Fibroblast of lung (primary cell): ENCODE measurements at regions not wholly inside any gene's neighbourhood (a gene's known extent, or its start where the extent isn't known, plus 50 kb on each side); places are given as distances from the start of the nearest gene placed in this dataset.

Experiments
- DNase-seq, 2 donors: peaks; one replicate each; pipeline versions ENCODE4 v3.0.0 to v3.0.0-alpha.2; 2010; ENCODE audit warnings: low read depth in 2 of 2
- H2AFZ ChIP-seq: 2 replicates; pipeline ENCODE4 v1.5.1; 2012; ENCODE audit warnings: low read length, control low read depth, inconsistent platforms
- H3K27ac ChIP-seq: 2 replicates; pipeline ENCODE4 v1.5.1; 2011; ENCODE audit warnings: low read length, control low read depth; ENCODE audit not compliant: insufficient read depth
- H3K27me3 ChIP-seq: 2 replicates; pipeline ENCODE4 v1.5.1; 2011; ENCODE audit warnings: mild to moderate bottlenecking, low read length; ENCODE audit not compliant: control insufficient read depth, insufficient read depth
- H3K36me3 ChIP-seq: 2 replicates; pipeline ENCODE4 v1.5.1; 2011; ENCODE audit warnings: low read length; ENCODE audit not compliant: control insufficient read depth, insufficient read depth
- H3K4me1 ChIP-seq: 2 replicates; pipeline ENCODE4 v1.5.1; 2011; ENCODE audit warnings: low read length; ENCODE audit not compliant: control insufficient read depth, insufficient read depth; ENCODE audit errors: extremely low read depth
- H3K4me2 ChIP-seq: 2 replicates; pipeline ENCODE4 v1.5.1; 2011; ENCODE audit warnings: low read length, control low read depth; ENCODE audit not compliant: insufficient read depth; ENCODE audit errors: extremely low read depth
- H3K4me3 ChIP-seq, 4 experiments: fragments of 200-600 bp in 1 of 4; sonication (generic) in 1 of 4; replicated peaks in 1 of 4; 2 replicates each; pipeline ENCODE4 v1.5.1; 2011 to 2016; ENCODE audit warnings: low read length in 4 of 4, low read depth in 3 of 4, mild to moderate bottlenecking in 3 of 4, control low read depth in 2 of 4, inconsistent platforms in 1 of 4, mixed read lengths in 1 of 4; ENCODE audit not compliant: insufficient read depth in 1 of 4; ENCODE audit errors: control extremely low read depth in 1 of 4
- H3K79me2 ChIP-seq: 2 replicates; pipeline ENCODE4 v1.5.1; 2012; ENCODE audit warnings: mild to moderate bottlenecking, low read length, inconsistent platforms; ENCODE audit not compliant: control insufficient read depth, insufficient read depth
- H3K9ac ChIP-seq: 2 replicates; pipeline ENCODE4 v1.5.1; 2011; ENCODE audit warnings: mild to moderate bottlenecking, low read length, control low read depth; ENCODE audit not compliant: insufficient read depth
- H3K9me3 ChIP-seq: 2 replicates; pipeline ENCODE4 v1.5.1; 2012; ENCODE audit warnings: low read depth, low read length; ENCODE audit not compliant: control insufficient read depth, insufficient read depth
- H4K20me1 ChIP-seq: 2 replicates; pipeline ENCODE4 v1.5.1; 2011; ENCODE audit warnings: low read length; ENCODE audit not compliant: control insufficient read depth, insufficient read depth; ENCODE audit errors: extremely low read depth
- CTCF ChIP-seq, 2 donors: IDR thresholded peaks in 1 of 2; conservative IDR thresholded peaks in 1 of 2; 1 replicate in 1 of 2; 2 replicates in 1 of 2; pipeline ENCODE4 v1.5.1; 2011 to 2012; ENCODE audit warnings: low read length in 2 of 2, control low read depth in 1 of 2, inconsistent platforms in 1 of 2, low read depth in 1 of 2, mild to moderate bottlenecking in 1 of 2
- EZH2 ChIP-seq: IDR thresholded peaks from 2 replicates; pipeline ENCODE4 v1.5.1; 2012; ENCODE audit warnings: low read length, control low read depth, mild to moderate bottlenecking; ENCODE audit errors: missing control alignments

- H3K79me2 ChIP-seq, result no peaks in the 10 kb centered on the region
- no peak overlapping the region for H3K4me2 ChIP-seq
- H3K36me3 ChIP-seq, result no peaks in the 10 kb centered on the region
- H3K27ac ChIP-seq, result no peak overlapping the region
- no peaks in the 10 kb centered on the region for H3K9me3 ChIP-seq
- DNase-seq, result no peak
- H3K9ac ChIP-seq, result no peak overlapping the region
- TF ChIP-seq CTCF (conservative IDR thresholded peaks at IDR 0.05 in 1 of 2, IDR thresholded peaks at IDR 0.05 in 1 of 2; ENCODE audit: low read depth in 1 of 2, low read length in 2 of 2) (no peak), EZH2 (no peak)
- no peaks in the 10 kb centered on the region for H3K27me3 ChIP-seq
- H4K20me1 ChIP-seq, result no peaks in the 10 kb centered on the region
- H3K4me1 ChIP-seq, result no peaks in the 10 kb centered on the region
- H3K4me3 ChIP-seq, result no peak overlapping the region
- no peak overlapping the region for H2AFZ ChIP-seq
Observed at GRCh38 chr2:184369307-184369706, 229.0 kb upstream of the ZNF804A start.

DNA sequence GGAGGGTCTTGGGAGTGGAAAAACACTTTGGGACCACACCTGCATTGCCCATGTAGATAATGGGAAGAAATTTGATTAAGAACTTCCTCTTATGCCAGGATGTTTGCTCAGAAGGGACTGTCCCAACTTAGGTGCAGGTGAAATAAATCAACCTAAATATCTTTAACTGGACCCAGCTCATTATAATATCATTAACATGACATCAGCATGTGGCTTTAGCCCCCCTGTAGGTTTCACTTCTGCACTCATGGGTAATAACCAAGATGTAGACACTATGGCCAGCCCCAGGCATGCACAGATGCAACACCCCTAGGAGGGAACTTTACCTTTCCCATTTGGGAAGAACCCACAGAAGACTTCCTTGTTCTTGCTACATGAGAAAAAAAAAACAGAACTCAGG, 227.4 kb upstream of the ZNF804A start:
- no peak overlapping the region for H3K4me3 ChIP-seq
- H2AFZ ChIP-seq, result no peak overlapping the region
- no peaks in the 10 kb centered on the region for H3K36me3 ChIP-seq
- no peaks in the 10 kb centered on the region for H3K9me3 ChIP-seq
- DNase-seq, result no peak
- no peaks in the 10 kb centered on the region for H3K79me2 ChIP-seq
- H3K27ac ChIP-seq, result no peak overlapping the region
- H3K4me2 ChIP-seq, result no peak overlapping the region
- H4K20me1 ChIP-seq, result no peaks in the 10 kb centered on the region
- no peak overlapping the region for H3K9ac ChIP-seq
- no peak for TF ChIP-seq EZH2
- no peak for TF ChIP-seq CTCF (conservative IDR thresholded peaks at IDR 0.05 in 1 of 2, IDR thresholded peaks at IDR 0.05 in 1 of 2; ENCODE audit: low read depth in 1 of 2, low read length in 2 of 2)
- no peaks in the 10 kb centered on the region for H3K27me3 ChIP-seq
- H3K4me1 ChIP-seq, result no peaks in the 10 kb centered on the region

DNA sequence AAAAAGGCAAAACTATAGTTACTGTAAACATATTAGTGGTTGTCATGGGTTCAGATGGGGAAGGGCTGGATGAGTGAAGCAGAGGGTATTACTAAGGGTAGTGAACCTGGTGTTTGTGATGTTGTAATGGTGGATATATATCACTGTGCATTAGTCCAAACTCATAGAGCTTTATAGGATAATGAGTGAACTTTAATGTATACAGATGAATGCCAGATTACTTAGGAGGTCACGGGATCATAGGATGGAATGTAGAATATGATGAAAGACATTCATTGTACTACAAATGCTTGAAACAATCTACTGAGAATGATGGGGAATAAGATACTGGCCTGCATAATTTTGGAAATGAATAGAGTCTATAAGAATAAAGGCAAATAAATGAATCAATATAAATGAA, 226.7 kb upstream of the ZNF804A start:
- no peak overlapping the region for H3K27ac ChIP-seq
- H3K9ac ChIP-seq, result no peak overlapping the region
- H2AFZ ChIP-seq, result no peak overlapping the region
- H3K27me3 ChIP-seq, result no peaks in the 10 kb centered on the region
- H3K4me3 ChIP-seq, result no peak overlapping the region
- TF ChIP-seq CTCF (conservative IDR thresholded peaks at IDR 0.05 in 1 of 2, IDR thresholded peaks at IDR 0.05 in 1 of 2; ENCODE audit: low read depth in 1 of 2, low read length in 2 of 2), result no peak
- TF ChIP-seq EZH2, result no peak
- H3K4me2 ChIP-seq, result no peak overlapping the region
- H3K79me2 ChIP-seq, result no peaks in the 10 kb centered on the region
- no peaks in the 10 kb centered on the region for H3K36me3 ChIP-seq
- no peak for DNase-seq
- no peaks in the 10 kb centered on the region for H4K20me1 ChIP-seq
- H3K4me1 ChIP-seq, result no peaks in the 10 kb centered on the region
- no peaks in the 10 kb centered on the region for H3K9me3 ChIP-seq
